SK-N-SH (cell line): ENCODE measurements at regions not wholly inside any gene's neighbourhood (a gene's known extent, or its start where the extent isn't known, plus 50 kb on each side); places are given as distances from the start of the nearest gene placed in this dataset.

ENCODE experiments used
- CTCF ChIA-PET: fragments of 300-600, 350-600 bp; formaldehyde crosslinking; extraction: SDS; loops from one replicate; lab custom pipeline; 2021; lab: Yijun Ruan, JAX
- POLR2A ChIA-PET: fragments of 350-600 bp; sonication (Branson Sonifier 250); formaldehyde crosslinking; extraction: SDS; loops from one replicate; lab custom pipeline; 2020; ENCODE audit warnings: antibody characterized with exemption, inconsistent platforms; lab: Yijun Ruan, JAX
- DNase-seq: peaks from one replicate; pipeline ENCODE4 v3.0.0; 2012
- H2AFZ ChIP-seq: fragments of 200-600 bp; sonication (generic); 2 replicates; pipeline ENCODE4 v1.8.1; 2016; ENCODE audit warnings: antibody characterized with exemption, mild to moderate bottlenecking, low read depth
- H3F3A ChIP-seq: fragments of 200-600 bp; sonication (generic); replicated peaks from 2 replicates; pipeline ENCODE3; 2016; ENCODE audit warnings: antibody characterized with exemption, mild to moderate bottlenecking; ENCODE audit not compliant: insufficient read depth
- H3K27ac ChIP-seq, 2 experiments: fragments of 200-500 bp in 1 of 2; fragments of 200-600 bp in 1 of 2; sonication (Bioruptor generic) in 1 of 2; sonication (generic), shearing (Covaris generic) in 1 of 2; 2 replicates each; pipeline versions ENCODE4 v1.5.1 to v1.6.1; 2014 to 2016; ENCODE audit warnings: low read depth in 2 of 2, inconsistent platforms in 1 of 2, low read length in 1 of 2, mild to moderate bottlenecking in 1 of 2, mixed read lengths in 1 of 2
- H3K27me3 ChIP-seq: fragments of 200-600 bp; sonication (generic), shearing (Covaris generic); 2 replicates; pipeline ENCODE4 v1.6.1; 2016; ENCODE audit warnings: mixed run types; ENCODE audit not compliant: insufficient read depth
- H3K36me3 ChIP-seq, 2 experiments: fragments of 200-500 bp in 1 of 2; fragments of 200-600 bp in 1 of 2; sonication (Bioruptor generic) in 1 of 2; sonication (generic) in 1 of 2; replicated peaks in 1 of 2; 2 replicates each; pipeline versions ENCODE3 to v1.5.1; 2014 to 2016; ENCODE audit warnings: low read length in 1 of 2, mild to moderate bottlenecking in 1 of 2; ENCODE audit not compliant: insufficient read depth in 2 of 2, control insufficient read depth in 1 of 2
- H3K4me1 ChIP-seq, 2 experiments: fragments of 200-500 bp in 1 of 2; fragments of 200-600 bp in 1 of 2; sonication (Bioruptor generic) in 1 of 2; sonication (generic), shearing (Covaris generic) in 1 of 2; 2 replicates each; pipeline versions ENCODE4 v1.5.1 to v1.6.1; 2014 to 2016; ENCODE audit warnings: low read depth in 1 of 2, low read length in 1 of 2, mixed run types in 1 of 2; ENCODE audit not compliant: insufficient read depth in 2 of 2, control insufficient read depth in 1 of 2
- H3K4me2 ChIP-seq: fragments of 200-600 bp; sonication (generic), shearing (Covaris generic); 2 replicates; pipeline ENCODE4 v1.6.1; 2017; ENCODE audit warnings: mixed run types
- H3K4me3 ChIP-seq, 2 experiments: fragments of 200-500 bp in 1 of 2; fragments of 200-600 bp in 1 of 2; sonication (Bioruptor generic) in 1 of 2; sonication (generic), shearing (Covaris generic) in 1 of 2; 2 replicates each; pipeline versions ENCODE4 v1.5.1 to v1.8.1; 2014 to 2016; ENCODE audit warnings: low read depth in 2 of 2, inconsistent platforms in 1 of 2, low read length in 1 of 2, mild to moderate bottlenecking in 1 of 2, mixed read lengths in 1 of 2, moderate library complexity in 1 of 2
- H3K79me2 ChIP-seq: fragments of 200-600 bp; sonication (generic); 2 replicates; pipeline ENCODE4 v1.8.1; 2017; ENCODE audit warnings: mild to moderate bottlenecking; ENCODE audit not compliant: insufficient read depth
- H3K9ac ChIP-seq: fragments of 200-600 bp; sonication (generic); 2 replicates; pipeline ENCODE4 v1.6.1; 2017; ENCODE audit warnings: mixed run types
- H3K9me2 ChIP-seq: fragments of 200-600 bp; sonication (generic); 2 replicates; pipeline ENCODE4 v1.6.1; 2017; ENCODE audit warnings: mixed run types
- H3K9me3 ChIP-seq: fragments of 200-600 bp; sonication (generic); 2 replicates; pipeline ENCODE4 v1.6.1; 2017; ENCODE audit warnings: mixed run types, mild to moderate bottlenecking, moderate library complexity
- H4K20me1 ChIP-seq: fragments of 200-600 bp; sonication (generic); 2 replicates; pipeline ENCODE4 v1.6.1; 2017; ENCODE audit warnings: mild to moderate bottlenecking, mixed run types; ENCODE audit not compliant: insufficient read depth
- CHD2 ChIP-seq: fragments of 150-350 bp; IDR thresholded peaks from 2 replicates; pipeline ENCODE4 v1.6.1; 2018; ENCODE audit warnings: low read length; ENCODE audit not compliant: partially characterized antibody
- EP300 ChIP-seq, 2 experiments: IDR thresholded peaks; 2 replicates each; pipeline versions ENCODE4 v1.4.0 to v1.6.1; 2012; ENCODE audit warnings: borderline replicate concordance in 1 of 2, low read depth in 1 of 2, low read length in 1 of 2
- FOXJ3 ChIP-seq: sonication (generic); formaldehyde crosslinking; IDR thresholded peaks from 2 replicates; pipeline ENCODE4 v1.5.1; 2020; ENCODE audit warnings: mild to moderate bottlenecking, missing genetic modification reagents
- GATA2 ChIP-seq: sonication (generic); formaldehyde crosslinking; IDR thresholded peaks from 2 replicates; pipeline ENCODE4 v1.5.0; 2020; ENCODE audit warnings: mild to moderate bottlenecking, missing genetic modification reagents
- JUND ChIP-seq: IDR thresholded peaks from 2 replicates; pipeline ENCODE4 v1.4.0; 2012
- RAD21 ChIP-seq: IDR thresholded peaks from 2 replicates; pipeline ENCODE4 v1.6.1; 2012; ENCODE audit warnings: mild to moderate bottlenecking, low read length
- TCF12 ChIP-seq: IDR thresholded peaks from 2 replicates; pipeline ENCODE4 v1.4.0; 2012
- WGBS: methylation state at CpG from one replicate; pipeline ENCODE4 v1.1.6; 2017; ENCODE audit warnings: low lambda C conversion rate; 5-methylcytosine and 5-hydroxymethylcytosine counted together
- TF ChIP-seq, protein P1 (sequence below): IDR thresholded peaks from 2 replicates; pipeline ENCODE4 v1.4.0; 2012; ENCODE audit warnings: low read depth, borderline replicate concordance
- TF ChIP-seq, protein P2 (sequence below): IDR thresholded peaks from 2 replicates; pipeline ENCODE4 v1.6.1; 2012; ENCODE audit warnings: mild to moderate bottlenecking, low read depth, low read length, moderate library complexity
- TF ChIP-seq, protein P3 (sequence below): fragments of 200-600 bp; sonication (generic); IDR thresholded peaks from 2 replicates; pipeline ENCODE4 v1.6.1; 2017; ENCODE audit warnings: antibody characterized with exemption, mild to moderate bottlenecking, moderate library complexity
- TF ChIP-seq, protein P4 (sequence below): IDR thresholded peaks from 2 replicates; pipeline ENCODE4; 2012

DNA sequence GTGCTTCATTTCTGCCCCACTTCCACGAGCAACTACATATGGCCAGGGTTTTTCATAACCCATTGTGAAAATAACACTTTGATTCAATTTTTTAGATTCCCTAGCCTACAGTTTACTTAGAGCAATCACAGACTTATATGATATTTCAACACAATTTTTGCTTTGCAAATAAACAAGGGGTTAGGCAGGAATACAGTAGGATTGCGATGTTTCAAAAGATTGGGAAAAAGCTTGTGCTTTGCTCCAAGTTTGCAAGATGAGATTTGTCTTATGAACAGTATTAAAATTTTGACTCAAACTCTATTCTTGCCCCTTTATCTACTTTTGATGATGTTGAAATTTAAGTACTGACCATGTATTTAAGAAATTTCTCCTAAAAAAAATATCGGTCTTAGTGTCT lies 814.5 kb upstream of the PIK3C3 start:
- DNase-seq: no peak

DNA sequence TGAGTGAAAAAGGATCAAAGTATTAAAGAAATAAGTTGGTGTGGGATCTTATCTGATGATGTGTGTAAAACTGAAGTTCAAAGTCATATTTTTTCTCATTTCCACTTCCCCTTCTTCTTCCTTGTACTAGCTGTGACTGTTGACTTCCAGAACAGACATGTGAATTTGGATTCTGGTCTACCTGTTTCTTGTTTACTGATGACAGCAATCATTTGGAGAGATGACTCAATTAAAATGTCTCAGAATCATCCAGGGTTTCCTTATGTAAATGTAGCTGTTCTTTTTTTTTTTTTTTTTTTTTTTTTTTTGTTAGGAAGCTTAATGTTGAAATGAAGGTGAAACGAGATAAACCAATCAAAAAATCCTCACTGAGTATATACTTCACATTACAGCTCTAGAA lies 819.9 kb upstream of the PIK3C3 start:
- CTCF ChIA-PET: no interaction called here
- no peaks in the 10 kb centered on the region for H3K36me3 ChIP-seq
- TF ChIP-seq EP300 (IDR thresholded peaks at IDR 0.05; ENCODE audit: borderline replicate concordance in 1 of 2, low read depth in 1 of 2, low read length in 1 of 2) (no peak), CHD2 (no peak), TCF12 (no peak), JUND (no peak), GATA2 (CRISPR knock-in tag) (no peak)
- TF ChIP-seq, protein P1, sequence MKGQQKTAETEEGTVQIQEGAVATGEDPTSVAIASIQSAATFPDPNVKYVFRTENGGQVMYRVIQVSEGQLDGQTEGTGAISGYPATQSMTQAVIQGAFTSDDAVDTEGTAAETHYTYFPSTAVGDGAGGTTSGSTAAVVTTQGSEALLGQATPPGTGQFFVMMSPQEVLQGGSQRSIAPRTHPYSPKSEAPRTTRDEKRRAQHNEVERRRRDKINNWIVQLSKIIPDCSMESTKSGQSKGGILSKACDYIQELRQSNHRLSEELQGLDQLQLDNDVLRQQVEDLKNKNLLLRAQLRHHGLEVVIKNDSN: no peak
- TF ChIP-seq, protein P2, sequence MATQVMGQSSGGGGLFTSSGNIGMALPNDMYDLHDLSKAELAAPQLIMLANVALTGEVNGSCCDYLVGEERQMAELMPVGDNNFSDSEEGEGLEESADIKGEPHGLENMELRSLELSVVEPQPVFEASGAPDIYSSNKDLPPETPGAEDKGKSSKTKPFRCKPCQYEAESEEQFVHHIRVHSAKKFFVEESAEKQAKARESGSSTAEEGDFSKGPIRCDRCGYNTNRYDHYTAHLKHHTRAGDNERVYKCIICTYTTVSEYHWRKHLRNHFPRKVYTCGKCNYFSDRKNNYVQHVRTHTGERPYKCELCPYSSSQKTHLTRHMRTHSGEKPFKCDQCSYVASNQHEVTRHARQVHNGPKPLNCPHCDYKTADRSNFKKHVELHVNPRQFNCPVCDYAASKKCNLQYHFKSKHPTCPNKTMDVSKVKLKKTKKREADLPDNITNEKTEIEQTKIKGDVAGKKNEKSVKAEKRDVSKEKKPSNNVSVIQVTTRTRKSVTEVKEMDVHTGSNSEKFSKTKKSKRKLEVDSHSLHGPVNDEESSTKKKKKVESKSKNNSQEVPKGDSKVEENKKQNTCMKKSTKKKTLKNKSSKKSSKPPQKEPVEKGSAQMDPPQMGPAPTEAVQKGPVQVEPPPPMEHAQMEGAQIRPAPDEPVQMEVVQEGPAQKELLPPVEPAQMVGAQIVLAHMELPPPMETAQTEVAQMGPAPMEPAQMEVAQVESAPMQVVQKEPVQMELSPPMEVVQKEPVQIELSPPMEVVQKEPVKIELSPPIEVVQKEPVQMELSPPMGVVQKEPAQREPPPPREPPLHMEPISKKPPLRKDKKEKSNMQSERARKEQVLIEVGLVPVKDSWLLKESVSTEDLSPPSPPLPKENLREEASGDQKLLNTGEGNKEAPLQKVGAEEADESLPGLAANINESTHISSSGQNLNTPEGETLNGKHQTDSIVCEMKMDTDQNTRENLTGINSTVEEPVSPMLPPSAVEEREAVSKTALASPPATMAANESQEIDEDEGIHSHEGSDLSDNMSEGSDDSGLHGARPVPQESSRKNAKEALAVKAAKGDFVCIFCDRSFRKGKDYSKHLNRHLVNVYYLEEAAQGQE: no peak
- TF ChIP-seq, protein P3, sequence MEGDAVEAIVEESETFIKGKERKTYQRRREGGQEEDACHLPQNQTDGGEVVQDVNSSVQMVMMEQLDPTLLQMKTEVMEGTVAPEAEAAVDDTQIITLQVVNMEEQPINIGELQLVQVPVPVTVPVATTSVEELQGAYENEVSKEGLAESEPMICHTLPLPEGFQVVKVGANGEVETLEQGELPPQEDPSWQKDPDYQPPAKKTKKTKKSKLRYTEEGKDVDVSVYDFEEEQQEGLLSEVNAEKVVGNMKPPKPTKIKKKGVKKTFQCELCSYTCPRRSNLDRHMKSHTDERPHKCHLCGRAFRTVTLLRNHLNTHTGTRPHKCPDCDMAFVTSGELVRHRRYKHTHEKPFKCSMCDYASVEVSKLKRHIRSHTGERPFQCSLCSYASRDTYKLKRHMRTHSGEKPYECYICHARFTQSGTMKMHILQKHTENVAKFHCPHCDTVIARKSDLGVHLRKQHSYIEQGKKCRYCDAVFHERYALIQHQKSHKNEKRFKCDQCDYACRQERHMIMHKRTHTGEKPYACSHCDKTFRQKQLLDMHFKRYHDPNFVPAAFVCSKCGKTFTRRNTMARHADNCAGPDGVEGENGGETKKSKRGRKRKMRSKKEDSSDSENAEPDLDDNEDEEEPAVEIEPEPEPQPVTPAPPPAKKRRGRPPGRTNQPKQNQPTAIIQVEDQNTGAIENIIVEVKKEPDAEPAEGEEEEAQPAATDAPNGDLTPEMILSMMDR: no peak
- TF ChIP-seq, protein P4, sequence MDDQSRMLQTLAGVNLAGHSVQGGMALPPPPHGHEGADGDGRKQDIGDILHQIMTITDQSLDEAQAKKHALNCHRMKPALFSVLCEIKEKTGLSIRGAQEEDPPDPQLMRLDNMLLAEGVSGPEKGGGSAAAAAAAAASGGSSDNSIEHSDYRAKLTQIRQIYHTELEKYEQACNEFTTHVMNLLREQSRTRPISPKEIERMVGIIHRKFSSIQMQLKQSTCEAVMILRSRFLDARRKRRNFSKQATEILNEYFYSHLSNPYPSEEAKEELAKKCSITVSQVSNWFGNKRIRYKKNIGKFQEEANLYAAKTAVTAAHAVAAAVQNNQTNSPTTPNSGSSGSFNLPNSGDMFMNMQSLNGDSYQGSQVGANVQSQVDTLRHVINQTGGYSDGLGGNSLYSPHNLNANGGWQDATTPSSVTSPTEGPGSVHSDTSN: no peak
- no peaks in the 10 kb centered on the region for H4K20me1 ChIP-seq
- no peak overlapping the region for H3K4me2 ChIP-seq
- no peaks in the 10 kb centered on the region for H3K4me1 ChIP-seq
- POLR2A ChIA-PET: no interaction called here
- no peak overlapping the region for H2AFZ ChIP-seq
- no peak overlapping the region for H3K9ac ChIP-seq
- no peaks in the 10 kb centered on the region for H3K9me2 ChIP-seq
- H3F3A ChIP-seq: no peaks in the 10 kb centered on the region
- H3K4me3 ChIP-seq: no peak overlapping the region
- H3K27ac ChIP-seq: no peak overlapping the region
- H3K79me2 ChIP-seq: no peaks in the 10 kb centered on the region
- DNase-seq: no peak
- no peaks in the 10 kb centered on the region for H3K9me3 ChIP-seq
- WGBS: 60% methylated on average over 1 of the region's 1 CpG
- no peaks in the 10 kb centered on the region for H3K27me3 ChIP-seq

More for the DNA sequence above, 814.5 kb upstream of the PIK3C3 start:
- Histone ChIP-seq H3F3A (no peaks in the 10 kb centered on the region), H3K9me3 (no peaks in the 10 kb centered on the region), H3K36me3 (no peaks in the 10 kb centered on the region), H3K9ac (no peak overlapping the region), H3K4me2 (no peak overlapping the region), H4K20me1 (no peaks in the 10 kb centered on the region), H2AFZ (no peak overlapping the region), H3K4me3 (no peak overlapping the region), H3K9me2 (no peaks in the 10 kb centered on the region), H3K4me1 (no peaks in the 10 kb centered on the region), H3K27ac (no peak overlapping the region)
- CTCF ChIA-PET: no interaction called here
- POLR2A ChIA-PET: no interaction called here
- 72% methylated on average over 3 of the region's 3 CpGs for WGBS
- TF ChIP-seq RAD21 (no peak), FOXJ3 (CRISPR knock-in tag) (no peak)
- TF ChIP-seq, all 33 proteins: peak for 0
- no peaks in the 10 kb centered on the region for H3K79me2 ChIP-seq
- H3K27me3 ChIP-seq: no peaks in the 10 kb centered on the region
